Activated CD4-positive, alpha-beta T cell treated with anti-CD3 and anti-CD28 coated beads, Interleukin-2, amount 10 ng/mL, durations not matched to agents 7 days and 5 days (primary cell): ENCODE measurements at regions not wholly inside any gene's neighbourhood (a gene's known extent, or its start where the extent isn't known, plus 50 kb on each side); places are given as distances from the start of the nearest gene placed in this dataset.
"Not testable (repeated sequence)": the region's sequence is repeated elsewhere in the genome, so short reads cannot be mapped to it uniquely, and the experiment has no call there.

Experiments
- CTCF ChIA-PET: fragments of 350-600 bp; sonication (Branson Sonifier 250); formaldehyde crosslinking; loops from one replicate; lab custom pipeline; 2021; ENCODE audit warnings: antibody characterized with exemption; lab: Charles Lee
- POLR2A ChIA-PET: fragments of 350-600 bp; sonication (Branson Sonifier 250); formaldehyde crosslinking; loops from one replicate; lab custom pipeline; 2021; ENCODE audit warnings: antibody characterized with exemption; lab: Charles Lee
- DNase-seq: peaks from one replicate; pipeline ENCODE4 v3.0.0-alpha.2; 2020
- H3K27ac Mint-ChIP-seq: one replicate; pipeline ENCODE4 v1.8.0; 2021; ENCODE audit warnings: mild to moderate bottlenecking, moderate library complexity, mixed read lengths
- H3K27me3 Mint-ChIP-seq: one replicate; pipeline ENCODE4 v1.8.0; 2021; ENCODE audit warnings: mixed read lengths
- H3K36me3 Mint-ChIP-seq: one replicate; pipeline ENCODE4 v1.8.0; 2021; ENCODE audit warnings: low read depth, mixed read lengths
- H3K4me1 Mint-ChIP-seq: one replicate; pipeline ENCODE4 v1.8.0; 2021; ENCODE audit warnings: mixed read lengths
- H3K4me3 Mint-ChIP-seq: one replicate; pipeline ENCODE4 v1.8.0; 2021; ENCODE audit warnings: mild to moderate bottlenecking, moderate library complexity, mixed read lengths
- H3K9me3 Mint-ChIP-seq: one replicate; pipeline ENCODE4 v1.8.0; 2021; ENCODE audit warnings: mixed read lengths

DNA sequence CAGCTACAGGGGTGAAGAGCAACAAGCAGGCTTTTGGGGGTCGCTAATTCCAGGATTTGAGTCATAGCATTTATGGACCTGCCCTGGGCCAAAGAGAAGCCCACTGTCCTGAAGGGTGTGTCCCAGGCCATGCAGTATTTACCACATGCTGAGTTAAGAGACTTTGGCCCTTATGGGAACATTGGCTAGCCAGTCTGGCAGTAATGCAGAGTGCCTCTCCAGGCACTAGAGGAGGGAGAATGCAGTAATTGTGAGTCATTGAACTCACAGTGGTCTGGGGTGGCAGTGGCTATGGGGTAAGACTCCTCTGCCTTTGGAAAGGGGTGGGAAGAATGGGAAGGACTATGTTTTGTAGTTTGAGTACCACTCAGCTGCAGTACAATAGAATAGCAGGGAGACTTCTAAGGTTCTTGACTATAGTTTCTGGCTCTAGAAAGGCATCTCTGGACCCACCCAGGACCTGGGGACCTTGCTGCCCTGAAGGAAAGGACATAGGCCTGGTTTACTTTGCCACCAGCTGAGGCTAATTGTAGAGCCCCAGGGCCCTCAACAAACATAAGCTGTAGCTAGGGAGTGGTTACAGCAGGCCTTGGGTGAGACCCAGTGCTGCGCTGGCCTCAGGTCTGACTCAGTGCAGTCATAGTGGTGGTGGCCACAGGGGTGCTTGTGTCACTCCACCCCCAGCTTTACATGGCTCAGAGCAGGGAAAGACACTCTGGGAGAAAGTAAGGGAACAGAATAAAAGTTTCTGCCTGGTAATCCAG, 520.9 kb downstream of the HTR1B start:
- no peak overlapping the region for H3K27ac Mint-ChIP-seq
- H3K4me3 Mint-ChIP-seq: no peak overlapping the region
- H3K4me1 Mint-ChIP-seq: no peaks in the 10 kb centered on the region
- no peaks in the 10 kb centered on the region for H3K27me3 Mint-ChIP-seq
- ChIA-PET CTCF (no interaction called here), POLR2A (no interaction called here)
- H3K36me3 Mint-ChIP-seq: no peaks in the 10 kb centered on the region
- DNase-seq: no peak
- peaks cover 8% of the 10 kb centered on the region for H3K9me3 Mint-ChIP-seq

DNA sequence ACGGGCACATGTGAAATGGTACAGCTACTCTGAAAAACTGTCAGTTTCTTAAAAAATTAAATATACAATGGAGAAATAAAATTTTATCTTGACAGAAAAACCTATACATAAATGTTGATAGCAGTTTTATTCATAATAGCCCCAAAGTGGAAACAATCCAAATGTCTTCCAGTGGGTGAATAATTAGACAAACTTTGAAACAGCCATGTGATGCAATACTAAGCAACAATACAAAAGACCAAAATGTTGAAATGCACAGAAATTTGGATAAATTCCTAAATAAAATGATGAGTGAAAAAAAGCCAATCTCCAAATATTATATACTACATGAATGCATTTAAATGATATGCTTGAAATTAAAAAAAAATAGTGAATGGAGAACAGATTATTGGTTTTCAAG, 523.1 kb downstream of the HTR1B start:
- Mint-ChIP-seq H3K27me3 (no peaks in the 10 kb centered on the region), H3K27ac (no peak overlapping the region), H3K4me1 (no peaks in the 10 kb centered on the region), H3K4me3 (no peak overlapping the region), H3K9me3 (peaks cover 8% of the 10 kb centered on the region), H3K36me3 (no peaks in the 10 kb centered on the region)
- no peak for DNase-seq
- POLR2A ChIA-PET: no interaction called here
- CTCF ChIA-PET: no interaction called here

DNA sequence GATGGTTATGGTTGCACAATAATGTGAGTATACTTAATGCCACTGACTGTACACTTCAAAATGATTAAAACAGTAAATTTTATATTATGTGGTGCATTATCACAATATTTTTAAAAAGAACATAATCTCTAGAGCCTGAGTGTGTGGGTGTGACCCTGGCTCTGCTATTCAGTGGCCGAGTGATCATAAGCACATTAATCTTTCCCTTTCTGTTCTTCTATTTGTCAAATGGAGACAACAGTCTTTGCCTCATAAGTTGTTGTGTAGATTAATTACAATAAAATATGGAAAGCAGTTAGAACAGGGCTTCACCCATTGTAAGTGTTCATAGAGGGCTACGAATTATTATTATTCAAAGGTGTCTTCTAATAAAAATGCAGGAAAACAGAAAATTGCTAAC, 548.6 kb downstream of the HTR1B start:
- ChIA-PET POLR2A (no interaction called here), CTCF (no interaction called here)
- no peak for DNase-seq
- Mint-ChIP-seq H3K4me1 (no peaks in the 10 kb centered on the region), H3K27ac (no peak overlapping the region), H3K36me3 (no peaks in the 10 kb centered on the region), H3K4me3 (no peak overlapping the region), H3K27me3 (no peaks in the 10 kb centered on the region), H3K9me3 (peaks cover 3% of the 10 kb centered on the region)

DNA sequence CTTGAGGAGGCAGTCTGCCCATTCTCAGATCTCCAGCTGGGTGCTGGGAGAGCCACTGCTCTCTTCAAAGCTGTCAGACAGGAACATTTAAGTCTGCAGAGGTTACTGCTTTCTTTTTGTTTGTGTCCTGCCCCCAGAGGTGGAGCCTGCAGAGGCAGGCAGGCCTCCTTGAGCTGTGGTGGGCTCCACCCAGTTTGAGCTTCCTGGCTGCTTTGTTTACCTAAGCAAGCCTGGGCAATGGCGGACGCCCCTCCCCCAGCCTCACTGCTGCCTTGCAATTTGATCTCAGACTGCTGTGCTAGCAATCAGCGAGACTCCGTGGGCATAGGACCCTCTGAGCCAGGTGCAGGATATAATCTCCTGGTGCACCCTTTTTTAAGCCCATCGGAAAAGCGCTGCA, 557.8 kb downstream of the HTR1B start:
- H3K4me3 Mint-ChIP-seq, DNase-seq, CTCF ChIA-PET, H3K4me1 Mint-ChIP-seq, H3K9me3 Mint-ChIP-seq, H3K27me3 Mint-ChIP-seq, H3K27ac Mint-ChIP-seq, POLR2A ChIA-PET, H3K36me3 Mint-ChIP-seq: not testable (repeated sequence)

DNA sequence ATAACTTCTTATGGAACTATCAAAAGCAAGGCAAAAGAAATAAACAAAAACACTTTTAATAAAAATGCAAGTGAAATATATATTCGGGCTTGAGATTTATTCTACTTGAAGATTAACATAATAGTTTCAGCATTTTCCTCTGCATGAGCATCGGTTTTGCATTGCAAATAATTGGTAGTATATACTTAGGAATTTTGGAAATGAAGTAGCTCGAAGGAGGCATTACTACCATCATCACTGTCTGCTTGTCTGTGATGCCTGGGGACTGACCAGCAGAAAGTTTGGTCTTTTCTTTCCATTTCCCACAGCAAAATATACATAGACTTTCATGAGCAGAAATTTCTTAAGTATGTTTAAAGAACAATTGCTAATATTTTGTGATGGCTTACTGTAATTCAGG, 570.7 kb downstream of the HTR1B start:
- Mint-ChIP-seq H3K27me3 (no peaks in the 10 kb centered on the region), H3K27ac (no peak overlapping the region), H3K36me3 (no peaks in the 10 kb centered on the region), H3K4me3 (no peak overlapping the region), H3K4me1 (no peaks in the 10 kb centered on the region), H3K9me3 (peaks cover 12% of the 10 kb centered on the region)
- CTCF ChIA-PET: no interaction called here
- DNase-seq: no peak
- POLR2A ChIA-PET: no interaction called here

DNA sequence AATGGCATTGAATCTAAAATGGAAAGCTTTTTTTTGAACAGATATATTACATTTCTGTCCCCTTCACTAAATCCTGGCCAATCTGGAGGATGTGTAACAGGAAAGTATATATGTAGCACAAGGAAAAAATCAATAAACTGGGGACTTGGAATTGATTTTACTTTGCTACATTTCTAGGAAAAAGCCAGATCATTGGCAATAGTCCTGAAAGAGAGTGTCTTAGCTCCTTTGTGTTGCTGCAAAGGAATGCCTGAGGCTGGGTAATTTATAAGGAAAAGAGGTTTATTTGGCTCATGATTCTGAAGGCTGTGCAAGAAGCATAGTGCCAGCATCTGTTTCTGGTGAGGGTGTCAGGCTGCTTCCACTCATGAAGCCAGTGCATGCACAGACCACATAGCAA, 574.9 kb downstream of the HTR1B start:
- Mint-ChIP-seq H3K27ac (no peak overlapping the region), H3K27me3 (no peaks in the 10 kb centered on the region), H3K9me3 (peaks cover 7% of the 10 kb centered on the region), H3K36me3 (no peaks in the 10 kb centered on the region), H3K4me3 (no peak overlapping the region), H3K4me1 (no peaks in the 10 kb centered on the region)
- ChIA-PET POLR2A (no interaction called here), CTCF (no interaction called here)
- no peak for DNase-seq

DNA sequence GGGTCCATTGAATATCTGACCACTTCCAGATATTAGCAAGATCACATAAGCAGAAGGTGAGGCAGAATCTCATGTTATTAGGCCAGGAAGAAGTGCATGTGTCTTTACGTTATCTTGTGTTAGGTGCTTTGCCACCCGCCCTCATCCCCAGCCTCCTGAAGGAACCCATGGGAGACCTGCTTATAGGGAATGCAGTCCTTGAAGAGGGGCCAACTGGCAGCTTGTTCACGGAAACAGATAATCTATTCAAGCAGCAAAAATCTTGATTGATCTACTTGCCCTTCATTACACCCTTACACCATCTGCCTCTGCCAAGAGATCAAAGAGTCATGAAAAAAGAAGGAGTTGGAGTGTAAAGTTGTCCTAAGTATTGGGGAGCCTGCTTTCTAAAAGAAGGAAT, 576.4 kb downstream of the HTR1B start:
- CTCF ChIA-PET: no interaction called here

DNA sequence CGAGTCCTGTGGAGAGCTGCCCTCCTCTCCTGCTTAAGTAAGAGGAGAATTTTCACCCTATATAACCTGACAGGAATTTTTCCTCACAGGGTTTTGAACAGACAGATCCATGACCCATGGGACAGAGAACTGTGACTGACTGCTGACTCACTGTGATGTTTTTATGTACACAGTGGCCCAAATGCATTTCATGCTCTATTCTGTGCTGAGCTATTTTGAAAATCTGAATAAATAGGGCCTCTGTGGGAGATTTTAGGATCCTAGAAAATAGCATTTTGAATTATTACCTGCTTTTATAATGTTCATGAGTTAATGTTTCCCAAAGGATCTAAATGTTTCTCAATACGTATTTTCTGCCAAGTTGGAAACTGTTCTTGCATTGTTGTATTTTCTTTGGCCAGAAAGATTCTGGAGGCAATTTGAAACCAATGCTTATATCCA, 577.4 kb downstream of the HTR1B start:
- H3K27ac Mint-ChIP-seq: no peak overlapping the region
- no peaks in the 10 kb centered on the region for H3K36me3 Mint-ChIP-seq
- peaks cover 7% of the 10 kb centered on the region for H3K9me3 Mint-ChIP-seq
- H3K4me1 Mint-ChIP-seq: no peaks in the 10 kb centered on the region
- H3K27me3 Mint-ChIP-seq: no peaks in the 10 kb centered on the region
- no peak for DNase-seq
- CTCF ChIA-PET: no interaction called here
- POLR2A ChIA-PET: no interaction called here
- no peak overlapping the region for H3K4me3 Mint-ChIP-seq

More for the DNA sequence above, 576.4 kb downstream of the HTR1B start:
- Mint-ChIP-seq H3K4me3 (no peak overlapping the region), H3K9me3 (peaks cover 7% of the 10 kb centered on the region), H3K36me3 (no peaks in the 10 kb centered on the region), H3K4me1 (no peaks in the 10 kb centered on the region), H3K27me3 (no peaks in the 10 kb centered on the region), H3K27ac (no peak overlapping the region)
- DNase-seq: no peak
- POLR2A ChIA-PET: no interaction called here

DNA sequence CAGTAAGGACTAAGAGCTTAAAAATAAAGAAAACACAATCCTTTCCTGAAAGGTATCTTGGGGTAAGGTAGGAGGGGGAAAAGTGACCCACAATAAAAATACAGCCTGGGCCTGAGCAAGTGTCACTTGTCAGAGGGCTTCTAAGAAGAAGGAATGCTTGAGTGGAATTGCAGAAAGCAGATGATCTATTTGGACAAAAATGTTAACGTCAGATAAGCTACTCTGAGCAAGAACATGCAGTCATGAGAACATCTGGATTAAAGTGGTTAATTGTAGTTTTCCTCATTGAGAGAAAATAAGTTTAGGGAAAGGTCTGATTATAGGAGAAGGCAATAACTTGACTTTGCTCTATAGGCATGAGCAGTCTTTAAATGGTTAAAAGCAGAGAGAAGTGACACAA, 581.9 kb downstream of the HTR1B start:
- no peak for DNase-seq
- Mint-ChIP-seq H3K27me3 (no peaks in the 10 kb centered on the region), H3K36me3 (no peaks in the 10 kb centered on the region), H3K4me1 (no peaks in the 10 kb centered on the region), H3K4me3 (no peak overlapping the region), H3K9me3 (peaks cover 17% of the 10 kb centered on the region), H3K27ac (no peak overlapping the region)
- POLR2A ChIA-PET: no interaction called here
- CTCF ChIA-PET: no interaction called here

DNA sequence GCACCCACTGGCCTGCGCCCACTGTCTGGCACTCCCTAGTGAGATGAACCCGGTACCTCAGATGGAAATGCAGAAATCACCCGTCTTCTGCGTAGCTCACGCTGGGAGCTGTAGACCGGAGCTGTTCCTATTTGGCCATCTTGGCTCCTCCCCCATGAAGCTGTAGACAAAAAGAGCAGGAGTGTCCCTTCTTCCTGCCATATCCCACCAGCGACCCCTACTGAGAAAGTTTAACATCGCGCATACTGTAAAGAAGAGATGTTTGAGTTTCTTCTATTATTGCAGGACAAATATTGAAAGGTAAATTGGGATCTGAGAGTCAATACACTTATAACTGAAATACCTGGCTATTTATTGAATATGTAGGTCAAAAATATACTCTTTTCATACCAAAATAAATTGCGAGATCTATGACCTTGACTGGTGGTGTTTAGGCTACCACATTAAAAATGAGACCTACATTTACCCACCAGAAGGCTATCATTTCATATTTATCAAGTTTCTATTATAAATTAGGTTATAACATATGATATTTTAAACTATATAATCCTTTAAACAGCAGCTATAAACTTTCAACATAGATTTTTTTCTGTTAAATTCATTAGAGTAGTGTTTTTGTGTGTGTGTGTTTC, 586.3 kb downstream of the HTR1B start:
- CTCF ChIA-PET: no interaction called here
- H3K9me3 Mint-ChIP-seq: peaks cover 21% of the 10 kb centered on the region
- POLR2A ChIA-PET: no interaction called here
- no peak overlapping the region for H3K27ac Mint-ChIP-seq
- no peaks in the 10 kb centered on the region for H3K4me1 Mint-ChIP-seq
- no peaks in the 10 kb centered on the region for H3K27me3 Mint-ChIP-seq
- no peak overlapping the region for H3K4me3 Mint-ChIP-seq
- H3K36me3 Mint-ChIP-seq: no peaks in the 10 kb centered on the region
- DNase-seq: no peak

DNA sequence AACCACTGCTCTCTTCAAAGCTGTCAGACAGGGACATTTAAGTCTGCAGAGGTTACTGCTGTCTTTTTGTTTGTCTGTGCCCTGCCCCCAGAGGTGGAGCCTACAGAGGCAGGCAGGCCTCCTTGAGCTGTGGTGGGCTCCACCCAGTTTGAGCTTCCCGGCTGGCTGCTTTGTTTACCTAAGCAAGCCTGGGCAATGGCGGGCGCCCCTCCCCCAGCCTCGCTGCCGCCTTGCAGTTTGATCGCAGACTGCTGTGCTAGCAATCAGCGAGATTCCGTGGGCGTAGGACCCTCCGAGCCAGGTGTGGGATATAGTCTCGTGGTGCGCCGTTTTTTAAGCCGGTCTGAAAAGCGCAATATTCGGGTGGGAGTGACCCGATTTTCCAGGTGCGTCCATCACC, 586.9 kb downstream of the HTR1B start:
- H3K4me1 Mint-ChIP-seq, CTCF ChIA-PET, H3K4me3 Mint-ChIP-seq, H3K27ac Mint-ChIP-seq, DNase-seq, H3K27me3 Mint-ChIP-seq, POLR2A ChIA-PET, H3K36me3 Mint-ChIP-seq: not testable (repeated sequence)
- peaks cover 21% of the 10 kb centered on the region for H3K9me3 Mint-ChIP-seq

DNA sequence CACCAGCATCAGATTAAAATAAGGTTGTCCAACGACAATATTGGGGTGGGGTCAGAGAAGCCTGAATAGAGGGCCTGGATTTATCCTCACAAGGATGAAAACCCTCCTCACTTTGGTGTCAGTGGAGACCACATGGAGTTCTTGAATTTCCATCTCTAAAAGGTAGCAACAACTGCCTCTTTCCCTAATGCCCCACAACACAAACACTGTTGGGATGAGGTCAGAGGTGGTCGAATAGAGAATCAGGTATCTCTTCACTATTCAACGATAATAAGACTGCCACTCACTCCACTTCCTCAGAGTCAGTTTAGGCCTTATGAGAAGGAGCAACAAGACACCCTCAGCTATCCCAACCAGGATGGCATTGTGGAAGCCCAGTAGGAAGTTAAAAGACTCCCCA, 596.1 kb downstream of the HTR1B start:
- Mint-ChIP-seq H3K27ac (no peak overlapping the region), H3K36me3 (no peaks in the 10 kb centered on the region), H3K9me3 (peaks cover 3% of the 10 kb centered on the region), H3K4me3 (no peak overlapping the region), H3K4me1 (no peaks in the 10 kb centered on the region), H3K27me3 (no peaks in the 10 kb centered on the region)
- POLR2A ChIA-PET: no interaction called here
- CTCF ChIA-PET: no interaction called here
- DNase-seq: no peak

DNA sequence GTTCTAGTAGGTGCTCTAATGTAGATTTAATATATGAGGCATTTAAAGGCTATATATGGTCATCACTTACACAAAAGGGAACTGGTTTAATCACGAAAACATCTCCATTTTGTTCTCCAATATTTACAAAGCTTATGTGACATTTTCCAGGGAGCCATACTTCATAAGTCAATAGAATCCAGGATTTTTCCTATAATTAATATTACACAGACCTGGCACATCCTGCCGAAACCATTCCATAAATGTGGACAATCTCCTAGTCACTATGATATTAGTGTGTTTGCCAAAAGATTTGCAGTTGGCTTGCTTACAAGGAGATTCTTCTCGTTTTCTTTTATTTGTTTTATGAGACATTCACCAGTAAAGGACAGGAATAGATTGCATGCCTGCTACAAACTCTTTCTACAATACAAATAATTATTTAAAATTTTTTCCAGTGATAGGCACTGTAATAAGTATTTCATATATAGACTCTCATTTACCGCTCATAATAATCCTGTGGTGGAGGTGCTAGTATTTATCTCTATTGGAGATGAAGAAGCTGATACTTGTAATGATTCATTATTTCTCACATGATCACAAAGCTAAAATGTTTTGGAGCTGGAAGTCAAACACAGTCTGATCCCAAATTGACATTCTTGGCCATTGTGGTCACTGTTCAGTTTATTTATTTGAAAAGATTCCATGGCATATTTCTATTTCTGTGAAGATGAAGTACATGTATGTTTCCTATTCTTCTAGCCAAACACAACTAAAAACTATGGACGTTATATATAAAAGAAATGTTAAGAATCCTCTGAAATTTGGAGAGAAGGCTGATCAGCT, 597.0 kb downstream of the HTR1B start:
- Mint-ChIP-seq H3K9me3 (peaks cover 3% of the 10 kb centered on the region), H3K36me3 (no peaks in the 10 kb centered on the region), H3K4me3 (no peak overlapping the region), H3K4me1 (no peaks in the 10 kb centered on the region), H3K27ac (no peak overlapping the region), H3K27me3 (no peaks in the 10 kb centered on the region)
- ChIA-PET POLR2A (no interaction called here), CTCF (no interaction called here)
- no peak for DNase-seq
